LNCaP clone FGC (cell line): ENCODE measurements at regions not wholly inside any gene's neighbourhood (a gene's known extent, or its start where the extent isn't known, plus 50 kb on each side); places are given as distances from the start of the nearest gene placed in this dataset.

Experiments used
- DNase-seq: peaks from one replicate; pipeline ENCODE4 v3.0.0-alpha.2; 2011; ENCODE audit warnings: low read depth
- H3K4me3 ChIP-seq: 2 replicates; pipeline ENCODE4 v1.5.1; 2011; ENCODE audit warnings: mild to moderate bottlenecking, low read depth, low read length, control low read depth
- TF ChIP-seq, protein P1 (sequence below): IDR thresholded peaks from 2 replicates; pipeline ENCODE4 v1.5.1; 2012; ENCODE audit warnings: mild to moderate bottlenecking; ENCODE audit not compliant: control insufficient read depth, insufficient read depth; ENCODE audit errors: extremely low read depth

DNA sequence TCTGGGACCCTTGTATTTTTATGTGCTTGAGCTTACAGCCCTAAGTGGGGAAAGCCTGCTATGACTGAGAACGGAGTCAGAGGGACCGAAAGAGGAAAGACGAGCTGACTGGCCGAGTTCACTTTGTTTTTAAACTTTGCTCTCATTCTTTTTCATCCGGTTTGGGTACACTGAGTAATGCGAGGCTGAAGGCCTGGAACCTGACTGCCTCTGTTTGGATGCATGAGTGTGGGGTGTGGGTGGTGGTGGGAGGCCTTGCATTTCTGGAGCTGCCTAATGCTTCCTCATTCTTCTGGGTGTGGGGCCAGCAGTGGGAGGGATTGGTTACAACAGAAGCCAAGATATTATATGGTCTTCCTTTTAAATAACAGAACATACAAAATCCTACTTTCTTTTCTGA lies 155.5 kb downstream of the BUB3 start:
- H3K4me3 ChIP-seq: no peak overlapping the region
- no peak for DNase-seq
- TF ChIP-seq, protein P1, sequence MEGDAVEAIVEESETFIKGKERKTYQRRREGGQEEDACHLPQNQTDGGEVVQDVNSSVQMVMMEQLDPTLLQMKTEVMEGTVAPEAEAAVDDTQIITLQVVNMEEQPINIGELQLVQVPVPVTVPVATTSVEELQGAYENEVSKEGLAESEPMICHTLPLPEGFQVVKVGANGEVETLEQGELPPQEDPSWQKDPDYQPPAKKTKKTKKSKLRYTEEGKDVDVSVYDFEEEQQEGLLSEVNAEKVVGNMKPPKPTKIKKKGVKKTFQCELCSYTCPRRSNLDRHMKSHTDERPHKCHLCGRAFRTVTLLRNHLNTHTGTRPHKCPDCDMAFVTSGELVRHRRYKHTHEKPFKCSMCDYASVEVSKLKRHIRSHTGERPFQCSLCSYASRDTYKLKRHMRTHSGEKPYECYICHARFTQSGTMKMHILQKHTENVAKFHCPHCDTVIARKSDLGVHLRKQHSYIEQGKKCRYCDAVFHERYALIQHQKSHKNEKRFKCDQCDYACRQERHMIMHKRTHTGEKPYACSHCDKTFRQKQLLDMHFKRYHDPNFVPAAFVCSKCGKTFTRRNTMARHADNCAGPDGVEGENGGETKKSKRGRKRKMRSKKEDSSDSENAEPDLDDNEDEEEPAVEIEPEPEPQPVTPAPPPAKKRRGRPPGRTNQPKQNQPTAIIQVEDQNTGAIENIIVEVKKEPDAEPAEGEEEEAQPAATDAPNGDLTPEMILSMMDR: no peak

DNA sequence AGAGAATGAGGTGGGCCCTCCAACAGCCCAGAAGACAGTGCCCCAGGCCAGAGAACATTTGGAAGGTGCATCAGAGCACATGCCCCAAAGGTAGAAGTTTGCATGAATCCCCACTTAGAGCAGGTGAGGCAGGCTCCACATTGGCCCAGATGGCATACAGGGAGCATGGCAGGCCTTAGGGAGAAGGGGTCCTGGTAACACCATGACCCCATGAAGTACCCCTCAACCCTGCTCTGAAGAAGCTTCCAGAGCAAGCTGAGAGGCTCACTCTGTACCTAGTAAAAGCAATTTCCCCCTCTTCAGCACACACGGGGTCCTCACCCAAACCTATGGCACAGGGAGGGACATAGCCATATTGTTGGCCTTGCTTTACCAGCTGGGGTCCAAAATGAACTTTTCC lies 162.6 kb downstream of the BUB3 start:
- no peak for DNase-seq
- no peak overlapping the region for H3K4me3 ChIP-seq
- TF ChIP-seq, protein P1: no peak

DNA sequence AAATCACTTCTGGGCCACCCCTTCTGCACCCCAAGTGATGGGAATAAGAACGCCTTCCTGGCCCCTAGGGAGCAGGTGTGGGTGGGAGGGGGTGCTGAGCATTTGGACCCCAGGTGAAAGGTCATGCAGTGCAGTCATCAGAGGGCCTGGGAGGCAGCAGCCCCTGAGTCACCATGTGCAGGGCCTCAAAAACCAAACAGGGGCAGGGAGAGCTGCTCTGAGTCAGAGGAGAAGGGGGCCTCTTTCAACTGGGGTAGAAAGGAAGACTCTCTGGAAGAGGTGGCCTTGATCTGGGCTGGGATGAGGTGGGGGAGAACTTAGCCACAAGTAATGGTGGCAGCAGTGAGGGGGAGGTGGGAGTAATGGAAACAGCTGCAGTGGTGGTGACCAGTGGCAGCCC lies 164.3 kb downstream of the BUB3 start:
- TF ChIP-seq, protein P1: no peak
- DNase-seq: no peak
- H3K4me3 ChIP-seq: no peak overlapping the region

DNA sequence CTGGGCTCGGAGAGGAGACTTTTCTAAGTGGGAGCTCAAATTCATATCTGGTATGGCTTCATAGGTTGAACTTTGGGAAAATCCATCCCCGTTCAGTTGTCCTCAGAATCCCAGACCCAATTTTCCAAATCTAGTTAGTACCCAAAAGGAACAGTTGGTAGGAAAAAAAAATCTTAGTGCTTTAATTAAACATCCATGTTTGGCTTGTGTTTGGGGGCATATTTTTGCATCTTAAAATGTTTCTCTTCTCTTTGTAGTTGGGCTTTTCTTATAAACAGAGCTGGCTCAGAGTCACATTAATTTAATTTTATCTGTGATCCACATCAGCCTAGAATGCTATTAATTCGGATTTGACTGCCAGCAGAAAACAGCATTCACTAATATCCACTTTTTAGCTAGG lies 165.9 kb downstream of the BUB3 start:
- no peak for DNase-seq
- TF ChIP-seq, protein P1: no peak
- no peak overlapping the region for H3K4me3 ChIP-seq

DNA sequence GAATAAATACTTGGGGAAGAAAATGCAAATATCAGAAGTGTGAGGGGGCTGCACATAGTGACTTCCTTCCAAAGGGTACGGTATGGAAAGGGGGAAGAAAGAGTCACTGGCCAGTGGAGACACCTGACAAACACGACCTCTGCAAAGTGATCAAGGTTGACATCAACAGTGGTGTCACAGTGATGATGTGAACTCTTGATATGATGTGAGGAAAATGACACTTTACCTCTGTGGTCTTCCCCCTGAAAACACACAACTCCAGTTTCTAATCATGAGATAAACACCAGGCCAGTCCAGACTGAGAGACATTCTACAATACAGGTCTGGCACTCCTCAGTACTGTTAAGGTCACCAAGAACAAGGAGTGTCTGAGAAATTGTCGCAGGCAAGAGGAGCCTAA lies 169.7 kb downstream of the BUB3 start:
- DNase-seq: no peak
- H3K4me3 ChIP-seq: no peak overlapping the region
- TF ChIP-seq, protein P1: no peak

DNA sequence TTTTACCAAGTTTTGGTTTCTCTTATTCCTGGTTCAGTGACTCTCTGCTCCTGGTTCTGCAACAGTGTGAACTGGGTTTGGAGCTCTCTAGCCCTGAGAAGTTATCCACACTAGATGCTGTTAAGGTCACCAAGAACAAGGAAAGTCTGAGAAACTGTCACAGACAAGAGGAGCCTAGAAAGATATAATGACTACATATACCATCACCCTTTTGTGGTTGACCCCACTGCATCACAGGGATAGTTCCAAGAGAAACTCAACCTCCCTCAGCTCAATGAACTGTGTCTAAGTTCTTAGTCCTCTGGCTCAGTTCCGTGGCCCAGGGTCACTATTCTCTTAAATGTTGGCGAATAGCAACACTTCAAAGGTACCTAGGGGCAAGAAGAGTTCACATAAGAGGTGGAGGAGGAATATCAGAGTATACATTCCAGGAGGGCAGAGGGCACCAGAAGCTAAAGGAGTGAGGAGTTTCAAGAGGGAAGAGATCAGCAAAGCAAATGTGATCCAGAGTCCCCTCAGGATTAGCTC lies 171.5 kb downstream of the BUB3 start:
- TF ChIP-seq, protein P1: no peak
- H3K4me3 ChIP-seq: no peak overlapping the region
- DNase-seq: no peak

DNA sequence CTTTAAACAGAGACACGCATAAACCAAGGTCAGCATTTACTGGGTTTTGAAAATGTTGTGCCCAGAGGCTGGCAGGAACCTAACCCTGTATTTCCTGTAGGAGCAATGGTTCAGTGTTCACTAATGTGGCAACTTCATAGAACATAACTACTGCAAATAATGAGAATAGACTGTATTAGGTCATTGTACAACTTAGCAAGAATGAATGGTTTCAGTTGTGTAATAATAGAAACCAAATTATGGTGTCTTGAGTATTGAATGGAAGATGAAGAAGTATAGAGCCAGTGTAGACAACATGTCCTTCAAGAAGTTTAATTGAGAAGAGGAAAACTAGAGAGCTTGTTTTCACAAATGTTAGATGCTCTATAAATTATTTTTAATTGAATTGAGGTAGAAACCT lies 172.5 kb downstream of the BUB3 start:
- DNase-seq: no peak
- TF ChIP-seq, protein P1: no peak
- H3K4me3 ChIP-seq: no peak overlapping the region
